NCI-H2107 (cell line): ENCODE measurements at regions not wholly inside any gene's neighbourhood (a gene's known extent, or its start where the extent isn't known, plus 50 kb on each side); places are given as distances from the start of the nearest gene placed in this dataset.
"Not testable (repeated sequence)": the region's sequence is repeated elsewhere in the genome, so short reads cannot be mapped to it uniquely, and the experiment has no call there.

Source experiments
- DNase-seq: peaks from one replicate; lab custom pipeline; 2025; lab: John Stamatoyannopoulos, UW

DNA sequence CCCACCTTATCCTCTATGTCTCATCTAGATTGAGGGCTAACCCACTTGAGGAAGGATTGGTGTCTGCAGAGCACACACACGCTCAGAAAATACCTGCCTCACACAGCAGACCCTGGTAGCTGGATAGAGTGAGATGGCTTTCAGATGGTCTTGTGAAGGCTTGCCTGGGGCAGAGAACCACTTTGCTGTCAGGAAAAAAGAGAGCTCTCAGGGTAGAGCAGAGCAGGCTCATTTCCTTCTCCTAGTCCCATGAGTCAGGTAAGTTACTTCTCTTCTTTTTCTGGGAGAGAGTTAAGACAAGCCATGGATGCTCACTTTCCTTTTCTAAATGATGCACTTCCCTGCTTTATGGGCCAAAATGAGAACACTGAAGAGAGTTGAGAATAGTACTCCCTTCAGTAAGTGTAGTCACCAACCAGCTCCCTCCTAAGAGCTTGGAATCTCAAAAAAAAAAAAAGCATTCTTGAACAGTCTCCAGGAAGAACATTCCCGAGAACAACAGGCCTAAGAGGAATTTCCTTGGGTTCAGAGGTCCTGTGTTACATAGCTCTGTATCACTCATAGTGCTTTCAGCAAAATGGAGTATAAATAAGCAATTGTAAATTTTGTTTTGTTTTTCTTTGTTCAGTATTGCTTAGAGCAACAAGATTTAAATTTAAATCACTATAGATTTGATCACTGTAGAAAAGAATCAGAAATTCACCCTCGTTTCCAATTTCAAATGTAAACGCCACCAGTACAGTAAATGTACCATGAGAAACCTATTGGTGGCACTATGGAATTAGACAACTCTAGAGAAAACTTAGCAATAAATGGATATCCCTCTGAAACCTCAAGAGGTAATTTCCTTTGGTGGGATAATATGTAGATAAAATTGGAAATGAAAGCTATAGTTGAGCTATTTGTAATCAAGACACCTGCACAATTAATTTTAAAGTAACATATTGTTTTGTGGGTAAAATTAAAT, 530.3 kb downstream of the RFPL4B start:
- DNase-seq: no peak

DNA sequence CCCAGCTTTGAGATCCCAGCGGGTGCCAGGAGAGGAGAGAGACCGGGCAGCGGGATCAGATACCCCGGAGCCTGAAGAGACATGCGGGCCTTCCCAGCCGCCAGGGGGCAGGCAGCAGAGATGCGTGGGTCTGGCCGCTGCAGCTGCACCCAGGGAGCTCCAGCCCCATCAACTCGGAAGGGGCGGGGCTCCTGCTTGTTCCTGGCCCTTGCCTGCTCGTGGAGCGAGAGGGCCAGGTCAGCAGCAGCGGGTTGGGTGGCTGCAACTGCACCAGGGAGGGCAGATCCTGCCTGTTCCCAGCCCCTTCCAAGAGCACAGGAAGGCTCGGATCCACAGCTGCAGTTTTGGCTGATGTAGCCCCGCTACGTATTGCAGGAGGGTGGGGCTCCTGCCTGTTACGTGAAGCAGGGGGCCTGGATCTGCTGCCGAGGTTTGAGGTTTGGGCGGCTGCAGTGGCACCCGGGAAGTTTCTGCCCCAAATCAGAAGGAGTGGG, 532.8 kb downstream of the RFPL4B start:
- DNase-seq: no peak

DNA sequence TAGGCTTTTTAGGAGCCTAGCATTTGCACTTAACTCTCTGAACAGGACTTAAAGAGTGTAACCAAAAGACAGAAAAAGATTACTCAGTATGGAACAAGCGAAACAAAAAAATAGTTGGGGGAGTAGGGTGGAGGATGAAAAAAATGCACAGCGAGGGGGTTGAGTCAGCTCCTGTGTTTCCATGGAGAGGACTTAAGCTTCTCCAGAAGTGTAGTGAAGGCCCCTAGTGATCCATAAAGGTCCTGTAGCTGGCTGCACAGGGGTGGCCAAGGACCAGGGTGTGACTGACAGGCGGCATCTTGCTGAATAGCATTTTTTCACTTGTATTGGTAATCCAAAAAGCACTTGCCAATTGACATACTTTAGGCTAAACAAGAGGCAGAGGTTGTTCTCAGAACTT, 533.9 kb downstream of the RFPL4B start:
- DNase-seq: no peak

DNA sequence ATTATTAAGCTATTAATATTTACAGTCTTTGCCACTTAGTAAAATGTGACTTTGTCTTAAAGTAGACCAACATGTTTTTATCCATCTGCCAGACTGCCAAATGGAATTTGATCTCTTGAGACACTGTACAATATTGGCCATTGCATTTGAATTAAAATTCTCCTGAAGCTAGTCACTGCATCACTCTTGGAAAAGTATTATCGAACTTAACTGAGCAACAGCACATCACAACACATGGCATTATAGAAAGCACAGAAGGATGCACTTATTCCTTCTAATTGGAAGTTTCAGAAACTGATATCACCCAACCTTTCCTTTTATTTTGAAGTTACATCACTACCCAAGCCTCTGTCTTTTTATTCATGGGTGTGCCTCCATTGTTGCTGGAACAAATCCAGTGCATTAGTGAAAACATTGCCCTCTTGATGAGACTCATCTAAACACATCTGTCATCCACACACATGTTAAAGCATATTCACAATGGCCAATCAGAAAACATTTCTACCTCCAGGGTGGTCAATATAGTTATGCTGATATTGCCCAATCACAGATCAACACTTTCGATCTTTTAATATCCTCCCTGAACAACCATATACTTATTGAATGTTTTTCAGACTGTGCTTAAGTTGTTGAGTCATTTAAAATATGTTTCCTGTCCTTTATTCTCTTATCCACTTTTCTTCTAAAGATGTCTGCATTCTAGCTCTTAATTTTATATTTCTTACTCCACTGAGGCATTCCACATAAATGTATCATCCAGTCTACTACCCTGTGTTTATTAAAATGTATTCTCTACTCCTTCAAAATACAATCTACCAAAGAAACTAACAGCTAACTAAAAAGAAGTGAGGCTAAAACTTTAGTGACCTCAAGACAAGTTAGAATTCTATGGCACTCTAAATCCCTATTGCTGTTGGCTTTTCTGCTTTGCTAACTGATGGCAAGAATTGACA, 535.0 kb downstream of the RFPL4B start:
- no peak for DNase-seq

DNA sequence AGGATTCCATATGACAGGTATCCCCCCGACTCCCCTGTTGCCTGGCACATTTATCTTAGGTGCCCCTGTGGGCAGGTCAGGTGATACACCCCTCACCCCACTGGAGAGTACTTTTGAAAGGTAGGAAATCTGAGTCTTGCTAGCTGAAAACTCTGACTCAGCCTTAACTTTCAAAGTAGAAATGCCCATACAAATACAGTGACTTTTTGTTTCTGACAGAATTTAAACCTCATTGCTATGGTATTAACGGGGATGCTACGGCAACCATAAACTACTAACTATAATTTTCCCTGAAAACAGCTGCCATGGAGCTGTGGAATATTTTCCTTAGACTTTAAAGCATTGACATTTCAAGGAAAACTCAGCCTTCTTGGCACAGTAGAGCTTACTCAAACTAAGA, 536.0 kb downstream of the RFPL4B start:
- DNase-seq: no peak

DNA sequence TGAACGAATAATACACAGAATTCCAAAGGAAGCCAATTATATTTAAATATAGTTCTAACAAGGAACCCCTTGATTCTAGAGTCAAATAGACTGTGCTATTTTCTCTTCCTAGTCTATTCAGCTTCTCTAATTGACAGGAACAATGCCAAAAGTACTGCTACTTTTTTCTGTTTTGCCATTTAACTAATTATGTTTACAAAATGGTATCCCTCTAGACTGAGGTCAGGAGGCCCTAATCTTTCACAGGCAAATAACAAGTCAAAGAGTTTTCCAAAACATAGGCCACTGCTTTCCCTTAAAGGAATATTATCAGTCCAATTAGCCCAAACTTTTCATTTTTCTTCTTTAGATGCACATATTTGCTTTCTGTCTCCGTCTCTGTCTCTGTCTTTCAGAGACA, 539.3 kb downstream of the RFPL4B start:
- DNase-seq: no peak

DNA sequence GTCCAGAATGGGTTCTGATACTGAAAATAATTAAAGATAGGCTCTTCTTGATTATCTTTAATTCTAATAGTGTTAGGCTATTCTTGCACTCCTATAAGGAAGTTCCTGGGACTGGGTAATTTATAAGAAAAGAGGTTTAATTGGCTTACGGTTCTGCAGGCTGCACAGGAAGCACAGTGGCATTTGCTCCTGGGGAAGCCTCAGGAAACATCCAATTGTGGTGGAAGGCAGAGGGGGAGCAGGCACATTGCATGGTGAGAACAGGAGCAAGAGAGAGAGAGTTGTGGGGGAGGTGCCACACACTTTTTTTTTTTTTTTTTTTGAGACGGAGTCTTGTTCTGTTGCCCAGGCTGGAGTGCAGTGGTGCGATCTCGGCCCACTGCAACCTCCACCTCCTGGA, 540.3 kb downstream of the RFPL4B start:
- not testable (repeated sequence) for DNase-seq

DNA sequence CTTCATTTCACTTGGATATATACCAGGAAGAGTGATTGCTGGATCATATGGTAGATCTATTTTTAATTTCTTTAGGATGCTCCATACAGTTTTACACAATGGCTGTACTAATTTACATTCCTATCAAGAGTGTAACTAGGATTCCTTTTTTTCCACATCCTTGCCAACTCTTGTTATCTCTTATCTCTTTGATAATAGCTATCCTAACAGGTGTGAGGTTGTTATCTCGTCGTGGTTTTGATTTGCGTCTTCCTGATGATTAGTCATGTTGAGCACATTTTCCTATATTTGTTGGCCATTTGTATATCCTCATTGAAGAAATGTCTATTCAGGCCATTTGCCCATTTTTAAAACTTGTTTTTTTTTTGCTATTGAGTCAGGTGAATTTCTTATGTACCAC, 552.4 kb downstream of the RFPL4B start:
- DNase-seq: no peak

DNA sequence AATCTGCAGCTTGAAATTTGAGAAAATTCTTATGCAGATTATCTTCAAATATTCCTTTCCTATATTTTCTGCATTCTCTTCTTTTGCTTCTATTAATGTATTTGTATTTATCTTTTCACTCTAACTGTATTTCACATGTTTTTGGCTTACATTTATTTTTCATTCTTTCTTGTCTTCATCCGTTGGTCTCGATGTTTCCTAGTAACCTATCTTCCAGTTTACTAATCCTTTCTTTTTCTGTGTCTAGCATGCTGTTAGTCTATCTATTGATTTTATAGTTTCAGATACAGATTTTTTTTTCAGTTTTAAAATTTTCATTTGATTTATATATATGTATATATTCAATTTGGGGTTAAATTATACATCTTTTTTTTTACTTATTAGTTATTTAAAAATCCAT, 556.2 kb downstream of the RFPL4B start:
- DNase-seq: no peak

DNA sequence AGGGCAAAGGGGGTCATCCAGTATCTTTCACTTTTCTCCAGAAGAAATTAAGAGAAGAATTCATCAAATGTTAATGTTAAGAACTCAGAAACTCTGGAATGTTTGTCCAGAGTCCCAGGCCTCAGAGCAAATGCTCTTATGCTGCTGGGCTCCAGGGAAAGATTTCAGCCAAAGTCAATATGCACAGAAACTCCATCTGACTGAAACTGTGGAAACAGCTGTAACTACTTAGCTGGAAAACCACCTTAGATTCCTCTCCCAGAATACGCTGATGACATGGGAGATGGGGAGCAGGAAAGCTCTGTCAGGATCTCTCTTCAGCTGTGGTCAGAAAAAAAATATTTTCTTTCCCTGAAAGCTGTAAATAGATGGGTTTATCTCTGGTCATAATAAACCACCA, 559.6 kb downstream of the RFPL4B start:
- no peak for DNase-seq

DNA sequence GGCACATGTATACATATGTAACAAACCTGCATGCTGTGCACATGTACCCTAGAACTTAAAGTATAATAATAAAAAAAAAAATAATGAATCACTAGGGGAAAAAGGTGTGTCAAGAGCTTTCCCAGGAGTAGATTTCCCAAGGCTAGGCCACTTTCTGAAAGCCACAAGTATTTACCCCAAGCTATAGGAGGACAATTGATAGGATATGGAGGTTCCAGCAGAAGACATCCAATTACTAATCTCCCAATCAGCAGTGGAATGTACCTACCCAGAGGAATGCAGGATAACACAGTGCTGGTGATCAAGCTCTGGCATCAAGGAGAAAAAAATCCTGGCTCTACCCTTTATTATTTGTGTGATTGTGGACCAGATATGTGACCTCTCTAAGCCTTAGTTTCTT, 562.7 kb downstream of the RFPL4B start:
- DNase-seq: no peak

DNA sequence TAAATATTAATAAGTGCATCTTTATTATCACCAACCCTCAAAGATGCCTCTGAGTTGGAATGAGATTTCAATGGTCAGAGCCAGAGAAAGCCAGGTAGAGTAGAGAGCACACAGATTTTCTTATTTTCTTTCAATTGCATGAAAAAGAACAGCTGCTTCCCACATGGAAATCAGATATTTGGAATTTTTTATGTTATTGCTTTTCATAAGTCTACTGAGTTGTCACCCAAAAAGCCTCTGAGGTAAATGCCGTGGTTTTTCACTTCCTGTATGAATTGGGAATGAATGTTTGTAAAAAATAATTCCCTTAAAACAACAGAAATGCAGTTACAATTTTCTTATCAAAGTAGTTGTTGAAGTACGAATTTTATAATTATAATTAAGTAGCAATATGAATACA, 563.1 kb downstream of the RFPL4B start:
- no peak for DNase-seq

DNA sequence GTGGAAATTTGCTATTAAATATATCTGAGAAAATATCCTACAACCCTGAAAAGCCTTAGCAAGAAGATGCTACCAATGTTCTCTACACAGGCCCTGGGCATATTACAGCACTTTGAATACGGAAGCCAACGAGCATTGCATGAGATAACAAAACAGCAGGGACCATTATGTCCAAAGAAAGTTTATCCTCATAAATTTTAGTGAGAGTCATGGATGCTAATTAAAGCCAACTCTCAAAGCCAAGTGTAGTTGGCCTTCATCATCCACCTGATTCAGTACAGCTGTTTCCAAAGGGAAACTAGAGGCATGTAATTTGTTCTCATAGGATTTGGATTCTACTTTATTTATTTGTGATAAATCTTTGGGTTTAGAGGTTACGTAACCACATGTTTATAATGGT, 564.8 kb downstream of the RFPL4B start:
- DNase-seq: no peak

DNA sequence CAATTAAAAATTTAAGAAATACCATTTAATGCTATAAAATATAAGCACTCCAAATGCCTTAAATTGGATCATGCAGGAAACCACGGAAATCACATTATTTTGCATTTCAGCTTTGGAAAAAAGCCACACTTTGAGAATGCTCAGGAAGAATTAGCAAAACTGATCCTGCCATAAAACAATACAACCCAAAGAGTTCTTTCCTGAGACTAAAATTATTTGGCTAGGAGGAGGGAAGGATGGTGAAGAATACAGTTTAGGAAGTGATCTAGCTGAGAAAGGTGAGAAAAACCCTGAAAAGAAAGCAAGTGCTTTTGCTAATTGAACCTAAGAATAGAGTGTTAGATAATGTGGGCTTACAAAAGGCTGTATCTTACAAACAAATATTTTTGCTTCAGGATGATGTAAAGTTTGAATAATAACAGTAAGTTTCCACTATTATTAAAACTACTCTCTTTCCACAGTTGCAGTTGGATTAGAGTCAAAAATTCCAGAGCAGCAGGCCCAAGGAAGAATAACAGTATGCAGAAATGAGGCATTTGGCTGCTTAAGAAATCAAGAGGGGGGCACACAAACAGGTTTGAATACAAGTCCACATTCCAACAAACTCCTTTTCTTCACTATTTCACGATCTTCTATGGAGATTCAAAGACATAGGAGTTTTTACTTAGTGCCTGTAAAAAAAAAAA, 565.4 kb downstream of the RFPL4B start:
- no peak for DNase-seq

DNA sequence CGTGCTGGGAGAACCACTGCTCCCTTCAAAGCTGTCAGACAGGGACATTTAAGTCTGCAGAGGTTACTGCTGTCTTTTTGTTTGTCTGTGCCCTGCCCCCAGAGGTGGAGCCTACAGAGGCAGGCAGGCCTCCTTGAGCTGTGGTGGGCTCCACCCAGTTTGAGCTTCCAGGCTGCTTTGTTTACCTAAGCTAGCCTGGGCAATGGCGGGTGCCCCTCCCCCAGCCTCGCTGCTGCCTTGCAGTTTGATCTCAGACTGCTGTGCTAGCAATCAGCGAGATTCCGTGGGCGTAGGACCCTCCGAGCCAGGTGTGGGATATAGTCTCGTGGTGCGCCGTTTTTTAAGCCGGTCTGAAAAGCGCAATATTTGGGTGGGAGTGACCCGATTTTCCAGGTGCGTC, 572.6 kb downstream of the RFPL4B start:
- DNase-seq: not testable (repeated sequence)

DNA sequence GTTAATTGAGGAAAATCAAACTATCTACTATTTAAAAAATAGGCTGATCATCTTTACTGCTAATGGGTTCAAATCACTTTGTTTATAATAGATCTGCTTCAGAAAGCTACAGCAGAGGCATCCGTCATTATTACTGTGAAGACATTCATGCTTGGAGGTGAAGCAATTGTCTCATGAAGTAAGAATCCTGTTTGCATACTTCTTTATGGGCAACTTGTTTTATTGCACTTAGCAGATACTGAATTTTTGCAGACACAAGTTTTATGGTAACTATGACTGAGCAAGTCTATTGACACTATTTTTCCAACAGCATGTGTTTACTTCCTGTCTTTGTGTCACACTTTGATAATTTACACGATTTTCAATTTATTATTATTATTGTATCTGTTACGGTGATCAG, 573.9 kb downstream of the RFPL4B start:
- DNase-seq: no peak

DNA sequence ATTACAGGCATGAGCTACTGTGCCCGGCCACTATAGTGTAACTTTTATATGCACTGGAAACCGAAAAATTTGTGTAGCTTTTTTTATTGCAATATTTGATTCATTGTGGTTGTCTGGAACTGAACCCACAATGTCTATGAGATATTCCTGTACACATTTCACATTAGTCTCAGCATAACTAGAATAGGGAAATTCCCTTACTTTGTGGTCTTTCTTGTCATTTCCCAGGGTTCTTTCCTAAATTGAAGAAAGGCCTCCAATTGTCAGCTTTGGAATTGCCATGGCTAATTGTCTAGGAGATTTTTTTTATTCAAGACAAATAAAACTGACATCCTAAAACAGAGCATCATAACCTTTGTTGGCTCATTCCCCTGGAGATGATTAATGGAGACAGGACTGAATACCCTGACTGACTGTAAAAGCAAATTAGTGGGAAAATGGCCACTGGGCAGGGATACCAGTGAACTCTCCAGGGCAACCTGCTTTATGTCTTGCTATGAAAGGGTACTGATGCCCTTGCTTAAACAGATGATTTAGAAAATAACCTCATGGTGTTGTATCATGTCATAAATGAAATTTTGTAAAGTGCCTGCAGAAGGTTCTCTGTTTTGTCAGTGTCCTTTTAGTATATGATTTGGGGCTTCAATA, 576.9 kb downstream of the RFPL4B start:
- no peak for DNase-seq

DNA sequence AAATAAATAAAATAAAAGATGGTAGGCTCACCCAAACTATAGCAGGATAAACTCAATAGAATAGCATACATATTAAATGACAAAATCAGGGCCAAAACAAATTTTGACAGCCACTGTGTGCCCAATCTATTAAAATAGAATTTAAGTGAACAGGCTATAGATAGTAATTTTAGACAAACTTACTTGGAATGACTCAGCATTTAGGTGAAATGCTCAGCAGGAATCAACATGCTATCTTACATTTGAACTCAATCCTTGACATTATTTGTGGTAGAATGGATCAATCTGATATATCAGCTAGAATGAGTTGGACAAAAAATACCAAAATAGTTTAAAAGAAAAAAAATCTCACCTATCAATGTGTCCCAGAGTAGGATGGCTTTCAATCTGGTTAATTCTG, 578.6 kb downstream of the RFPL4B start:
- no peak for DNase-seq

DNA sequence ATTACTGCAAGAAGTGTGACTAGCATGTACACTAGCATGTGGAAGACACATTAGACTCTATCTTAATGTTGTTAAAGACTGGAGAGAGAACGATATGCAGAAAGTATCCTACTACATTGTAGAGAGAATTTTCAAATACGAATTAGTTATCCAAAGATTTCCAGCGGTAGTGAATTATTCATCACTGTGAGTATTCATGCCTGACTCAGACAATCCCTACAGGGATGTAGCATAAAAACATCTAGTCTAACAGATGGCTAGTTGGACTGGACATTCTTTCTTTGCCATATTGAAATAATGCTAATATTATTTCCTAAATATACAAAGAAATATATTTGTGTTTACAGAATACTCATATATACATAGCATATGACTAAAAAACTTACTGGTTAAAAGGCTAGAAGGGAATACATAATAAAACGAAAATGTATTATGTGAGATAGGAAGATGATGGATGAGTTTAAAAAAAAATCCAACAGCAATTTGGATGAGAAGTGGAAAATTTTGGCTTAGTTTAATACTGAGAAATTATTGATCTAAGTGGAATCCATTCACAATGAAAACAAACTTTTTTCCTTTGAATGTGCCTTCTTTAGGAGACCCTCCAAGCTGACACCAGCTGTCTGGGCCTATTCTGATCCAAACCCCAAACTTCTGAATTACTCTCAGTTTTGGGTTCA, 580.7 kb downstream of the RFPL4B start:
- no peak for DNase-seq

DNA sequence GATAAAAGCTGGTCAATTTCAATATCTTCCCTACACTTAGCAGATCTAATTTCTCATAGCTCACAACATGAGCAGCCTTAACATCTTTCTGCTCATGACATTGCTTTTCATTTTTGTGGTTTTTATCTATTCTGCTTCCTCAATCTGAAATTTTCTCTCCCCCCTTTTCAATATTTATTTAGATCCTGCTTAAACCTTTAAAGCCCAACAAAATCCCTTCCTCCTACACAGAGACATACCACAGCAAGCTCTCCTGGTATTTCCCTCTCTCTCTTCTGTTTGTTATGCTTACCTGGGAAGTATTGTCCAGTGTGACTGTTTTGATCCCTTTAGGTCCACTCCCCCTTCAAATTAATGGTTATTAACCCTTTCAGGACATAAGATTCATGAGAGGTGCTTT, 582.5 kb downstream of the RFPL4B start:
- no peak for DNase-seq

DNA sequence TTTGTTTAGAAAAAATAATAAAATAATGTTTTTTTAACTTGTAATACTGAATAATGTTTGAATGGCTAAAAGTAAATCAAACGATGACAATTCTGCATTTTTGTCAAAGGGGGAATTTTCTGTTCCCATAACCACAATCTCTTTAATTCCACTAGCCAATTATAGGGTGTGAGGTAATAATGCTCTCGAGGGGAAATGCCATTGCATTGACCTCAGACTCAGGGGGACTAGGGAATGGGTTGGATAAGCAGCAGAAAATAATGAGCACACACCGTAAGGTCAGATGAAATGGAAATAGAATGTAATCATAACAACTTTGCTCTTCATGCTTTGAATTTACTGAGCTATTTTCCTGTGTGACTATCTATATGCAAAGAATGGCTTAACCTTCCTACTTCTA, 584.7 kb downstream of the RFPL4B start:
- no peak for DNase-seq
